ENCODE measurements at regions not wholly inside any gene's neighbourhood (a gene's known extent, or its start where the extent isn't known, plus 50 kb on each side); places are given as distances from the start of the nearest gene placed in this dataset.

GRCh38 chrX:8861908-8862307 lies 60.7 kb upstream of the FAM9A start:
- H3K4me3 ChIP-seq (ENCODE audit: low read depth, low read length) = no peak overlapping the region
- TF ChIP-seq, protein P1, sequence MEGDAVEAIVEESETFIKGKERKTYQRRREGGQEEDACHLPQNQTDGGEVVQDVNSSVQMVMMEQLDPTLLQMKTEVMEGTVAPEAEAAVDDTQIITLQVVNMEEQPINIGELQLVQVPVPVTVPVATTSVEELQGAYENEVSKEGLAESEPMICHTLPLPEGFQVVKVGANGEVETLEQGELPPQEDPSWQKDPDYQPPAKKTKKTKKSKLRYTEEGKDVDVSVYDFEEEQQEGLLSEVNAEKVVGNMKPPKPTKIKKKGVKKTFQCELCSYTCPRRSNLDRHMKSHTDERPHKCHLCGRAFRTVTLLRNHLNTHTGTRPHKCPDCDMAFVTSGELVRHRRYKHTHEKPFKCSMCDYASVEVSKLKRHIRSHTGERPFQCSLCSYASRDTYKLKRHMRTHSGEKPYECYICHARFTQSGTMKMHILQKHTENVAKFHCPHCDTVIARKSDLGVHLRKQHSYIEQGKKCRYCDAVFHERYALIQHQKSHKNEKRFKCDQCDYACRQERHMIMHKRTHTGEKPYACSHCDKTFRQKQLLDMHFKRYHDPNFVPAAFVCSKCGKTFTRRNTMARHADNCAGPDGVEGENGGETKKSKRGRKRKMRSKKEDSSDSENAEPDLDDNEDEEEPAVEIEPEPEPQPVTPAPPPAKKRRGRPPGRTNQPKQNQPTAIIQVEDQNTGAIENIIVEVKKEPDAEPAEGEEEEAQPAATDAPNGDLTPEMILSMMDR (IDR thresholded peaks at IDR 0.05; ENCODE audit: borderline replicate concordance, insufficient read depth, low read depth, low read length) = no peak

GRCh38 chrX:8851231-8851886 lies 50.2 kb upstream of the FAM9A start:
- no peak overlapping the region for H3K4me3 ChIP-seq (ENCODE audit: low read depth, low read length)
- TF ChIP-seq, protein P1 (IDR thresholded peaks at IDR 0.05; ENCODE audit: borderline replicate concordance, insufficient read depth, low read depth, low read length) = no peak

Data from GM12875 (cell line).